H9 (cell line): ENCODE measurements at regions not wholly inside any gene's neighbourhood (a gene's known extent, or its start where the extent isn't known, plus 50 kb on each side); places are given as distances from the start of the nearest gene placed in this dataset.

Experiments used
- DNase-seq: peaks from one replicate; pipeline ENCODE4 v3.0.0-alpha.2; 2017
- H2AFZ ChIP-seq: one replicate; pipeline ENCODE4 v1.6.1; 2013; ENCODE audit warnings: mild to moderate bottlenecking, low read length, control low read depth, moderate library complexity
- H2AK5ac ChIP-seq: 2 replicates; pipeline ENCODE4 v1.6.1; 2013; ENCODE audit warnings: low read length, control low read depth, mixed read lengths; ENCODE audit not compliant: insufficient read length
- H2BK120ac ChIP-seq: one replicate; pipeline ENCODE4 v1.6.1; 2013; ENCODE audit warnings: low read depth, mild to moderate bottlenecking, low read length, control low read depth, inconsistent platforms; ENCODE audit not compliant: poor library complexity, severe bottlenecking
- H2BK12ac ChIP-seq: 2 replicates; pipeline ENCODE4 v1.6.1; 2013; ENCODE audit warnings: low read length, control low read depth, mixed read lengths, low read depth; ENCODE audit not compliant: insufficient read length
- H2BK15ac ChIP-seq: 2 replicates; pipeline ENCODE4 v1.6.1; 2013; ENCODE audit warnings: low read depth, low read length, control low read depth
- H2BK20ac ChIP-seq: one replicate; pipeline ENCODE4 v1.6.1; 2013; ENCODE audit warnings: low read depth, mild to moderate bottlenecking, low read length, control low read depth, inconsistent platforms; ENCODE audit not compliant: poor library complexity, severe bottlenecking
- H2BK5ac ChIP-seq: 2 replicates; pipeline ENCODE4 v1.6.1; 2013; ENCODE audit warnings: low read length, control low read depth, mixed read lengths; ENCODE audit not compliant: insufficient read length
- H3K14ac ChIP-seq: 2 replicates; pipeline ENCODE4 v1.6.1; 2013; ENCODE audit warnings: low read length, control low read depth; ENCODE audit not compliant: insufficient read depth
- H3K18ac ChIP-seq: 2 replicates; pipeline ENCODE4 v1.6.1; 2013; ENCODE audit warnings: low read depth, mild to moderate bottlenecking, mixed read lengths, low read length, control low read depth; ENCODE audit not compliant: insufficient read length
- H3K23ac ChIP-seq: 2 replicates; pipeline ENCODE4 v1.6.1; 2013; ENCODE audit warnings: low read length, control low read depth, mixed read lengths, low read depth; ENCODE audit not compliant: insufficient read length
- H3K23me2 ChIP-seq: 2 replicates; pipeline ENCODE4 v1.6.1; 2013; ENCODE audit warnings: low read depth, mild to moderate bottlenecking, mixed read lengths, low read length, control low read depth; ENCODE audit not compliant: insufficient read length, poor library complexity, severe bottlenecking
- H3K27ac ChIP-seq: 2 replicates; pipeline ENCODE4 v1.5.1; 2013; ENCODE audit warnings: low read length, control low read depth, mixed read lengths, low read depth; ENCODE audit not compliant: insufficient read length
- H3K27me3 ChIP-seq: 2 replicates; pipeline ENCODE4 v1.6.1; 2013; ENCODE audit warnings: low read length, control low read depth, inconsistent platforms; ENCODE audit not compliant: insufficient read depth
- H3K4ac ChIP-seq: 2 replicates; pipeline ENCODE4 v1.6.1; 2013; ENCODE audit warnings: low read depth, mild to moderate bottlenecking, control low read depth, inconsistent platforms, low read length, moderate library complexity
- H3K4me1 ChIP-seq: 2 replicates; pipeline ENCODE4 v1.6.1; 2013; ENCODE audit warnings: low read length, control low read depth, inconsistent platforms; ENCODE audit not compliant: insufficient read depth
- H3K4me2 ChIP-seq: 2 replicates; pipeline ENCODE4 v1.6.1; 2013; ENCODE audit warnings: low read length, control low read depth, mixed read lengths; ENCODE audit not compliant: insufficient read length, insufficient read depth
- H3K56ac ChIP-seq: 2 replicates; pipeline ENCODE4 v1.6.1; 2013; ENCODE audit warnings: low read depth, mild to moderate bottlenecking, mixed read lengths, low read length, control low read depth; ENCODE audit not compliant: insufficient read length
- H3K79me1 ChIP-seq: 2 replicates; pipeline ENCODE4 v1.6.1; 2013; ENCODE audit warnings: low read depth, mild to moderate bottlenecking, moderate library complexity, low read length, control low read depth, inconsistent platforms; ENCODE audit not compliant: insufficient read depth, poor library complexity, severe bottlenecking
- H3K79me2 ChIP-seq: 2 replicates; pipeline ENCODE4 v1.6.1; 2013; ENCODE audit warnings: low read length, control low read depth, inconsistent platforms; ENCODE audit not compliant: insufficient read depth
- H3K9ac ChIP-seq: 2 replicates; pipeline ENCODE4 v1.6.1; 2013; ENCODE audit warnings: low read length, control low read depth, mixed read lengths; ENCODE audit not compliant: insufficient read length; ENCODE audit errors: extremely low read depth
- H3K9me3 ChIP-seq: one replicate; pipeline ENCODE4 v1.6.1; 2013; ENCODE audit warnings: low read depth, low read length, inconsistent platforms; ENCODE audit not compliant: control insufficient read depth
- H3T11ph ChIP-seq: one replicate; pipeline ENCODE4 v1.6.1; 2013; ENCODE audit warnings: mild to moderate bottlenecking, low read length, control low read depth, inconsistent platforms
- H4K20me1 ChIP-seq: one replicate; pipeline ENCODE4 v1.6.1; 2013; ENCODE audit not compliant: control insufficient read depth, insufficient read length, insufficient read depth
- H4K5ac ChIP-seq: 2 replicates; pipeline ENCODE4 v1.6.1; 2013; ENCODE audit warnings: low read depth, mild to moderate bottlenecking, mixed read lengths, low read length, control low read depth; ENCODE audit not compliant: insufficient read length
- H4K8ac ChIP-seq: replicated peaks from 2 replicates; pipeline ENCODE4 v1.6.1; 2013; ENCODE audit warnings: low read length, control low read depth, mixed read lengths, low read depth; ENCODE audit not compliant: insufficient read length
- H4K91ac ChIP-seq: 2 replicates; pipeline ENCODE4 v1.6.1; 2013; ENCODE audit warnings: low read depth, mild to moderate bottlenecking, moderate library complexity, mixed read lengths, low read length, control low read depth; ENCODE audit not compliant: insufficient read length
- H3K27ac Mint-ChIP-seq, 3 experiments: 2 replicates in 2 of 3; 3 replicates in 1 of 3; pipeline ENCODE4 v1.8.0; 2020 to 2021; ENCODE audit warnings: mixed read lengths in 3 of 3, mild to moderate bottlenecking in 1 of 3, moderate library complexity in 1 of 3
- H3K27me3 Mint-ChIP-seq: 2 replicates; pipeline ENCODE4 v1.8.0; 2021; ENCODE audit warnings: low read depth, mild to moderate bottlenecking, moderate library complexity, mixed read lengths
- H3K36me3 Mint-ChIP-seq, 3 experiments: 2 replicates in 2 of 3; 3 replicates in 1 of 3; pipeline ENCODE4 v1.8.0; 2020 to 2021; ENCODE audit warnings: low read depth in 3 of 3, mixed read lengths in 3 of 3; ENCODE audit not compliant: insufficient read depth in 1 of 3
- H3K4me1 Mint-ChIP-seq, 2 experiments: 2 replicates each; pipeline ENCODE4 v1.8.0; 2020; ENCODE audit warnings: mixed read lengths in 2 of 2
- H3K4me3 Mint-ChIP-seq, 2 experiments: 2 replicates in 1 of 2; 3 replicates in 1 of 2; pipeline ENCODE4 v1.8.0; 2020 to 2021; ENCODE audit warnings: mild to moderate bottlenecking in 2 of 2, mixed read lengths in 2 of 2, moderate library complexity in 1 of 2
- H3K9me3 Mint-ChIP-seq, 2 experiments: 2 replicates in 1 of 2; 3 replicates in 1 of 2; pipeline ENCODE4 v1.8.0; 2020; ENCODE audit warnings: mild to moderate bottlenecking in 2 of 2, mixed read lengths in 2 of 2, moderate library complexity in 1 of 2
- WGBS: extraction: QIAGEN DNeasy Blood & Tissue Kit; methylation state at CpG from one replicate; pipeline ENCODE4 v1.1.7; 2013; ENCODE audit warnings: missing lambda C conversion rate, low lambda C conversion rate, mixed read lengths; ENCODE audit not compliant: insufficient read length; ENCODE audit errors: extremely low coverage; 5-methylcytosine and 5-hydroxymethylcytosine counted together
- TF ChIP-seq, protein P1 (sequence below): fragments of 200-600 bp; sonication (generic); conservative IDR thresholded peaks from 3 replicates; pipeline ENCODE4 v1.8.0; 2021; ENCODE audit warnings: antibody characterized with exemption, mild to moderate bottlenecking

DNA sequence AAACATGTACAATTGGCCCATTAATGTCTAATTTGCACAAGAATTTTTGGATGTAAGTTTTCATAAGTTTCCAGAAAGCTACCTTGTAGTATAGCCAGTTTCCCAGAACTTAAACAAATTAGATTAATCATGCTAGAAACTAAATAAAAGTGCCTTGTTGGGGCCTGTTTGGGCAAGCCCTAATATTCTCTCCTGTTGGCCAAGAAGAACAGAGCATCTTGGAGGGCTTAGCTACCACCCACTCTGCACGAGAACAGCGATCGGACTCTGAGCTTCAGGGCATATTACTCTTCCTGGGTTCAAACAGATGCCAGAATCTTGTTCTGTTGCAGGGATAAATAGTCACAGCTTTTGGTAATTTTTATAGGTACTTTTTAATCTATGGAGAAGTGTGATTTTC, 88.2 kb downstream of the GAS1 start:
- Histone ChIP-seq H2AFZ (no peak overlapping the region), H3K4me2 (no peak overlapping the region), H3K23me2 (no peaks in the 10 kb centered on the region), H2BK5ac (no peak overlapping the region), H3K4me1 (no peaks in the 10 kb centered on the region; the same call in 1 of the 2 replicates), H3K27ac (no peak overlapping the region), H4K5ac (no peak overlapping the region), H3T11ph (no peak overlapping the region), H3K18ac (no peak overlapping the region), H4K8ac (no peak overlapping the region), H3K56ac (no peak overlapping the region), H3K9ac (no peak overlapping the region), H2BK20ac (no peak overlapping the region), H3K14ac (no peak overlapping the region), H3K4ac (no peak overlapping the region), H2BK15ac (no peak overlapping the region), H2BK120ac (no peak overlapping the region), H4K91ac (no peak overlapping the region), H3K23ac (no peak overlapping the region), H3K79me2 (no peaks in the 10 kb centered on the region), H2BK12ac (no peak overlapping the region), H3K9me3 (no peaks in the 10 kb centered on the region), H2AK5ac (no peak overlapping the region), H3K27me3 (no peaks in the 10 kb centered on the region), H3K79me1 (no peaks in the 10 kb centered on the region), H4K20me1 (no peaks in the 10 kb centered on the region)
- TF ChIP-seq, protein P1, sequence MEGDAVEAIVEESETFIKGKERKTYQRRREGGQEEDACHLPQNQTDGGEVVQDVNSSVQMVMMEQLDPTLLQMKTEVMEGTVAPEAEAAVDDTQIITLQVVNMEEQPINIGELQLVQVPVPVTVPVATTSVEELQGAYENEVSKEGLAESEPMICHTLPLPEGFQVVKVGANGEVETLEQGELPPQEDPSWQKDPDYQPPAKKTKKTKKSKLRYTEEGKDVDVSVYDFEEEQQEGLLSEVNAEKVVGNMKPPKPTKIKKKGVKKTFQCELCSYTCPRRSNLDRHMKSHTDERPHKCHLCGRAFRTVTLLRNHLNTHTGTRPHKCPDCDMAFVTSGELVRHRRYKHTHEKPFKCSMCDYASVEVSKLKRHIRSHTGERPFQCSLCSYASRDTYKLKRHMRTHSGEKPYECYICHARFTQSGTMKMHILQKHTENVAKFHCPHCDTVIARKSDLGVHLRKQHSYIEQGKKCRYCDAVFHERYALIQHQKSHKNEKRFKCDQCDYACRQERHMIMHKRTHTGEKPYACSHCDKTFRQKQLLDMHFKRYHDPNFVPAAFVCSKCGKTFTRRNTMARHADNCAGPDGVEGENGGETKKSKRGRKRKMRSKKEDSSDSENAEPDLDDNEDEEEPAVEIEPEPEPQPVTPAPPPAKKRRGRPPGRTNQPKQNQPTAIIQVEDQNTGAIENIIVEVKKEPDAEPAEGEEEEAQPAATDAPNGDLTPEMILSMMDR, result no peak
- no peak for DNase-seq
- Mint-ChIP-seq H3K4me3 (no peak overlapping the region), H3K9me3 (no peaks in the 10 kb centered on the region), H3K27ac (no peak overlapping the region), H3K36me3 (no peaks in the 10 kb centered on the region), H3K27me3 (no peaks in the 10 kb centered on the region), H3K4me1 (peaks cover 15 to 25% of the 10 kb centered on the region in 2 experiments)
- no CpG with 5 or more reads among the region's 3 CpGs for WGBS
